C4-2B (cell line): ENCODE measurements at regions not wholly inside any gene's neighbourhood (a gene's known extent, or its start where the extent isn't known, plus 50 kb on each side); places are given as distances from the start of the nearest gene placed in this dataset.

Experiments used
- CTCF ChIP-seq: fragments of 450-650 bp; conservative IDR thresholded peaks from 2 replicates; pipeline ENCODE4 v1.5.1; 2017; ENCODE audit warnings: mild to moderate bottlenecking
- ZFX ChIP-seq: fragments of 450-650 bp; IDR thresholded peaks from 2 replicates; pipeline ENCODE4 v1.6.1; 2017

GRCh38 chr3:621714-622113 is 425.2 kb downstream of the CHL1 start:
- TF ChIP-seq CTCF (no peak), ZFX (no peak)
